ENCODE measurements at regions not wholly inside any gene's neighbourhood (a gene's known extent, or its start where the extent isn't known, plus 50 kb on each side); places are given as distances from the start of the nearest gene placed in this dataset.

GRCh38 chr3:152093901-152094300, 174.8 kb upstream of the MBNL1 start:
- TF ChIP-seq POLR2A (IDR thresholded peaks at IDR 0.05), result no peak
- no peak for TF ChIP-seq CTCF (IDR thresholded peaks at IDR 0.05)
- intact Hi-C loops (cut with DNase I), result no loop called here
- no peak for DNase-seq
- no peaks in the 10 kb centered on the region for H3K9me3 ChIP-seq
- no peaks in the 10 kb centered on the region for H3K36me3 ChIP-seq
- H3K27ac ChIP-seq, result no peak overlapping the region
- no peaks in the 10 kb centered on the region for H3K27me3 ChIP-seq
- H3K4me3 ChIP-seq, result no peak overlapping the region
- peaks cover 0 to 11% (median 5%) of the 10 kb centered on the region in 3 donors for H3K4me1 ChIP-seq

GRCh38 chr3:152094406-152094805, 174.3 kb upstream of the MBNL1 start:
- DNase-seq, result no peak
- H3K4me1 ChIP-seq, result peaks cover 0 to 11% (median 5%) of the 10 kb centered on the region in 3 donors
- intact Hi-C loops (cut with DNase I), result no loop called here
- H3K27me3 ChIP-seq, result no peaks in the 10 kb centered on the region
- no peaks in the 10 kb centered on the region for H3K9me3 ChIP-seq
- H3K27ac ChIP-seq, result no peak overlapping the region
- H3K4me3 ChIP-seq, result no peak overlapping the region
- no peaks in the 10 kb centered on the region for H3K36me3 ChIP-seq
- TF ChIP-seq CTCF (IDR thresholded peaks at IDR 0.05) (no peak), POLR2A (IDR thresholded peaks at IDR 0.05) (no peak)

- H3K27me3 ChIP-seq, result no peaks in the 10 kb centered on the region
- H3K9me3 ChIP-seq, result no peaks in the 10 kb centered on the region
- H3K4me1 ChIP-seq, result peaks cover 0 to 11% (median 5%) of the 10 kb centered on the region in 3 donors
- no peak overlapping the region for H3K27ac ChIP-seq
- DNase-seq, result no peak
- intact Hi-C loops (cut with DNase I), result no loop called here
- no peak overlapping the region for H3K4me3 ChIP-seq
- no peaks in the 10 kb centered on the region for H3K36me3 ChIP-seq
- TF ChIP-seq CTCF (IDR thresholded peaks at IDR 0.05) (no peak), POLR2A (IDR thresholded peaks at IDR 0.05) (no peak)
Observed at GRCh38 chr3:152095472-152095871, 173.3 kb upstream of the MBNL1 start.

- no peaks in the 10 kb centered on the region for H3K9me3 ChIP-seq
- no peak for TF ChIP-seq CTCF (IDR thresholded peaks at IDR 0.05)
- no peak for TF ChIP-seq POLR2A (IDR thresholded peaks at IDR 0.05)
- no peaks in the 10 kb centered on the region for H3K36me3 ChIP-seq
- H3K4me3 ChIP-seq, result no peak overlapping the region
- intact Hi-C loops (cut with DNase I), result no loop called here
- peak overlapping the region in 1 of 4 donors; percentile 31 for H3K27ac ChIP-seq
- DNase-seq, result no peak
- H3K4me1 ChIP-seq, result peaks cover 0 to 11% (median 5%) of the 10 kb centered on the region in 3 donors
- no peaks in the 10 kb centered on the region for H3K27me3 ChIP-seq
- 82 to 92% methylated on average over 4 to 5 of the region's 5 CpGs for WGBS, 2 donors
Observed at GRCh38 chr3:152096280-152096906, 172.3 kb upstream of the MBNL1 start.

- intact Hi-C loops (cut with DNase I), result no loop called here
- no peak for DNase-seq
- 37 to 51% methylated on average over 2 of the region's 2 CpGs for WGBS, 2 donors
- Histone ChIP-seq H3K27ac (peak overlapping the region in 1 of 4 donors; percentile 31), H3K4me1 (peaks cover 0 to 11% (median 5%) of the 10 kb centered on the region in 3 donors), H3K36me3 (no peaks in the 10 kb centered on the region), H3K9me3 (no peaks in the 10 kb centered on the region), H3K27me3 (no peaks in the 10 kb centered on the region), H3K4me3 (no peak overlapping the region)
- TF ChIP-seq POLR2A (IDR thresholded peaks at IDR 0.05) (no peak), CTCF (IDR thresholded peaks at IDR 0.05) (no peak)
Observed at GRCh38 chr3:152097120-152097519, 171.6 kb upstream of the MBNL1 start.

All from esophagus squamous epithelium (tissue), 5 donors.